GM12865 (cell line): ENCODE measurements at regions not wholly inside any gene's neighbourhood (a gene's known extent, or its start where the extent isn't known, plus 50 kb on each side); places are given as distances from the start of the nearest gene placed in this dataset.

Experiments used
- DNase-seq: peaks from one replicate; pipeline ENCODE4 v3.0.0; 2010; ENCODE audit warnings: low read depth
- H3K4me3 ChIP-seq: 2 replicates; pipeline ENCODE4 v1.5.1; 2011; ENCODE audit warnings: mild to moderate bottlenecking, low read depth, low read length, control low read depth
- CTCF ChIP-seq: IDR thresholded peaks from 2 replicates; pipeline ENCODE4 v1.5.1; 2011; ENCODE audit warnings: low read length, control low read depth, low read depth, inconsistent platforms; ENCODE audit not compliant: insufficient read depth; ENCODE audit errors: missing control alignments

- no peak overlapping the region for H3K4me3 ChIP-seq
- no peak for TF ChIP-seq CTCF
- no peak for DNase-seq
Observed at GRCh38 chr4:19293080-19293479, 958.6 kb upstream of the SLIT2 start.

DNA sequence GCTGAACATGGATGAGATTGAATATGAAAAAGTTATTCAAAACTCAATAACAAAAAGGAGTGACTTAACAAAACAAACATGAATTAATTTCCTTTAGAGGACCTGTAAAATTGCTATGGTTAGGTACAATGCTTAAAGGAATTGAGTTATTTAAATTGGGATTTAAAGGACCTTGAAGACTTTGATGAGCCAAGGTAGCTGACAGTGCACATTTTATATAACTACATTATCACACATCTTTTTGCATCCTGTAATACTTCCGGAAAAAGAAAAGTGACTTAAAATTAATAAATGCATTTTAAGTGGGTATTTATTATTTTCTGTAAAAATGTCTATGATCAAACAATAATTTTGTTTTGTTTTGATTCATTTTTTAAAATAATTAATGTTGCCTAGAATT, 964.8 kb upstream of the SLIT2 start:
- DNase-seq, result no peak
- H3K4me3 ChIP-seq, result no peak overlapping the region
- no peak for TF ChIP-seq CTCF

- TF ChIP-seq CTCF, result no peak
- H3K4me3 ChIP-seq, result no peak overlapping the region
- no peak for DNase-seq
Observed at GRCh38 chr4:19285146-19285545, 966.6 kb upstream of the SLIT2 start.

GRCh38 chr4:19278665-19279064, 973.0 kb upstream of the SLIT2 start:
- no peak for TF ChIP-seq CTCF
- DNase-seq, result no peak
- H3K4me3 ChIP-seq, result no peak overlapping the region

GRCh38 chr4:19266566-19266965, 985.1 kb upstream of the SLIT2 start:
- TF ChIP-seq CTCF, result no peak
- no peak for DNase-seq
- H3K4me3 ChIP-seq, result no peak overlapping the region

GRCh38 chr4:19262467-19262866, 989.2 kb upstream of the SLIT2 start:
- H3K4me3 ChIP-seq, result no peak overlapping the region
- TF ChIP-seq CTCF, result no peak
- no peak for DNase-seq

- no peak overlapping the region for H3K4me3 ChIP-seq
- no peak for TF ChIP-seq CTCF
- no peak for DNase-seq
Observed at GRCh38 chr4:19260346-19260745, 991.4 kb upstream of the SLIT2 start.
